H9 (cell line): ENCODE measurements at regions not wholly inside any gene's neighbourhood (a gene's known extent, or its start where the extent isn't known, plus 50 kb on each side); places are given as distances from the start of the nearest gene placed in this dataset.
A peak's percentile ranks its signal among the peaks of the same experiment; 100 is the strongest.

Source experiments
- DNase-seq: peaks from one replicate; pipeline ENCODE4 v3.0.0-alpha.2; 2017
- H2AFZ ChIP-seq: one replicate; pipeline ENCODE4 v1.6.1; 2013; ENCODE audit warnings: mild to moderate bottlenecking, low read length, control low read depth, moderate library complexity
- H2AK5ac ChIP-seq: 2 replicates; pipeline ENCODE4 v1.6.1; 2013; ENCODE audit warnings: low read length, control low read depth, mixed read lengths; ENCODE audit not compliant: insufficient read length
- H2BK120ac ChIP-seq: one replicate; pipeline ENCODE4 v1.6.1; 2013; ENCODE audit warnings: low read depth, mild to moderate bottlenecking, low read length, control low read depth, inconsistent platforms; ENCODE audit not compliant: poor library complexity, severe bottlenecking
- H2BK12ac ChIP-seq: 2 replicates; pipeline ENCODE4 v1.6.1; 2013; ENCODE audit warnings: low read length, control low read depth, mixed read lengths, low read depth; ENCODE audit not compliant: insufficient read length
- H2BK15ac ChIP-seq: 2 replicates; pipeline ENCODE4 v1.6.1; 2013; ENCODE audit warnings: low read depth, low read length, control low read depth
- H2BK20ac ChIP-seq: one replicate; pipeline ENCODE4 v1.6.1; 2013; ENCODE audit warnings: low read depth, mild to moderate bottlenecking, low read length, control low read depth, inconsistent platforms; ENCODE audit not compliant: poor library complexity, severe bottlenecking
- H2BK5ac ChIP-seq: 2 replicates; pipeline ENCODE4 v1.6.1; 2013; ENCODE audit warnings: low read length, control low read depth, mixed read lengths; ENCODE audit not compliant: insufficient read length
- H3K14ac ChIP-seq: 2 replicates; pipeline ENCODE4 v1.6.1; 2013; ENCODE audit warnings: low read length, control low read depth; ENCODE audit not compliant: insufficient read depth
- H3K18ac ChIP-seq: 2 replicates; pipeline ENCODE4 v1.6.1; 2013; ENCODE audit warnings: low read depth, mild to moderate bottlenecking, mixed read lengths, low read length, control low read depth; ENCODE audit not compliant: insufficient read length
- H3K23ac ChIP-seq: 2 replicates; pipeline ENCODE4 v1.6.1; 2013; ENCODE audit warnings: low read length, control low read depth, mixed read lengths, low read depth; ENCODE audit not compliant: insufficient read length
- H3K23me2 ChIP-seq: 2 replicates; pipeline ENCODE4 v1.6.1; 2013; ENCODE audit warnings: low read depth, mild to moderate bottlenecking, mixed read lengths, low read length, control low read depth; ENCODE audit not compliant: insufficient read length, poor library complexity, severe bottlenecking
- H3K27ac ChIP-seq: 2 replicates; pipeline ENCODE4 v1.5.1; 2013; ENCODE audit warnings: low read length, control low read depth, mixed read lengths, low read depth; ENCODE audit not compliant: insufficient read length
- H3K27me3 ChIP-seq: 2 replicates; pipeline ENCODE4 v1.6.1; 2013; ENCODE audit warnings: low read length, control low read depth, inconsistent platforms; ENCODE audit not compliant: insufficient read depth
- H3K4ac ChIP-seq: 2 replicates; pipeline ENCODE4 v1.6.1; 2013; ENCODE audit warnings: low read depth, mild to moderate bottlenecking, control low read depth, inconsistent platforms, low read length, moderate library complexity
- H3K4me1 ChIP-seq: 2 replicates; pipeline ENCODE4 v1.6.1; 2013; ENCODE audit warnings: low read length, control low read depth, inconsistent platforms; ENCODE audit not compliant: insufficient read depth
- H3K4me2 ChIP-seq: 2 replicates; pipeline ENCODE4 v1.6.1; 2013; ENCODE audit warnings: low read length, control low read depth, mixed read lengths; ENCODE audit not compliant: insufficient read length, insufficient read depth
- H3K56ac ChIP-seq: 2 replicates; pipeline ENCODE4 v1.6.1; 2013; ENCODE audit warnings: low read depth, mild to moderate bottlenecking, mixed read lengths, low read length, control low read depth; ENCODE audit not compliant: insufficient read length
- H3K79me1 ChIP-seq: 2 replicates; pipeline ENCODE4 v1.6.1; 2013; ENCODE audit warnings: low read depth, mild to moderate bottlenecking, moderate library complexity, low read length, control low read depth, inconsistent platforms; ENCODE audit not compliant: insufficient read depth, poor library complexity, severe bottlenecking
- H3K79me2 ChIP-seq: 2 replicates; pipeline ENCODE4 v1.6.1; 2013; ENCODE audit warnings: low read length, control low read depth, inconsistent platforms; ENCODE audit not compliant: insufficient read depth
- H3K9ac ChIP-seq: 2 replicates; pipeline ENCODE4 v1.6.1; 2013; ENCODE audit warnings: low read length, control low read depth, mixed read lengths; ENCODE audit not compliant: insufficient read length; ENCODE audit errors: extremely low read depth
- H3K9me3 ChIP-seq: one replicate; pipeline ENCODE4 v1.6.1; 2013; ENCODE audit warnings: low read depth, low read length, inconsistent platforms; ENCODE audit not compliant: control insufficient read depth
- H3T11ph ChIP-seq: one replicate; pipeline ENCODE4 v1.6.1; 2013; ENCODE audit warnings: mild to moderate bottlenecking, low read length, control low read depth, inconsistent platforms
- H4K20me1 ChIP-seq: one replicate; pipeline ENCODE4 v1.6.1; 2013; ENCODE audit not compliant: control insufficient read depth, insufficient read length, insufficient read depth
- H4K5ac ChIP-seq: 2 replicates; pipeline ENCODE4 v1.6.1; 2013; ENCODE audit warnings: low read depth, mild to moderate bottlenecking, mixed read lengths, low read length, control low read depth; ENCODE audit not compliant: insufficient read length
- H4K8ac ChIP-seq: replicated peaks from 2 replicates; pipeline ENCODE4 v1.6.1; 2013; ENCODE audit warnings: low read length, control low read depth, mixed read lengths, low read depth; ENCODE audit not compliant: insufficient read length
- H4K91ac ChIP-seq: 2 replicates; pipeline ENCODE4 v1.6.1; 2013; ENCODE audit warnings: low read depth, mild to moderate bottlenecking, moderate library complexity, mixed read lengths, low read length, control low read depth; ENCODE audit not compliant: insufficient read length
- H3K27ac Mint-ChIP-seq, 3 experiments: 2 replicates in 2 of 3; 3 replicates in 1 of 3; pipeline ENCODE4 v1.8.0; 2020 to 2021; ENCODE audit warnings: mixed read lengths in 3 of 3, mild to moderate bottlenecking in 1 of 3, moderate library complexity in 1 of 3
- H3K27me3 Mint-ChIP-seq: 2 replicates; pipeline ENCODE4 v1.8.0; 2021; ENCODE audit warnings: low read depth, mild to moderate bottlenecking, moderate library complexity, mixed read lengths
- H3K36me3 Mint-ChIP-seq, 3 experiments: 2 replicates in 2 of 3; 3 replicates in 1 of 3; pipeline ENCODE4 v1.8.0; 2020 to 2021; ENCODE audit warnings: low read depth in 3 of 3, mixed read lengths in 3 of 3; ENCODE audit not compliant: insufficient read depth in 1 of 3
- H3K4me1 Mint-ChIP-seq, 2 experiments: 2 replicates each; pipeline ENCODE4 v1.8.0; 2020; ENCODE audit warnings: mixed read lengths in 2 of 2
- H3K4me3 Mint-ChIP-seq, 2 experiments: 2 replicates in 1 of 2; 3 replicates in 1 of 2; pipeline ENCODE4 v1.8.0; 2020 to 2021; ENCODE audit warnings: mild to moderate bottlenecking in 2 of 2, mixed read lengths in 2 of 2, moderate library complexity in 1 of 2
- H3K9me3 Mint-ChIP-seq, 2 experiments: 2 replicates in 1 of 2; 3 replicates in 1 of 2; pipeline ENCODE4 v1.8.0; 2020; ENCODE audit warnings: mild to moderate bottlenecking in 2 of 2, mixed read lengths in 2 of 2, moderate library complexity in 1 of 2
- CTCF ChIP-seq: fragments of 200-600 bp; sonication (generic); conservative IDR thresholded peaks from 3 replicates; pipeline ENCODE4 v1.8.0; 2021; ENCODE audit warnings: antibody characterized with exemption, mild to moderate bottlenecking
- WGBS: extraction: QIAGEN DNeasy Blood & Tissue Kit; methylation state at CpG from one replicate; pipeline ENCODE4 v1.1.7; 2013; ENCODE audit warnings: missing lambda C conversion rate, low lambda C conversion rate, mixed read lengths; ENCODE audit not compliant: insufficient read length; ENCODE audit errors: extremely low coverage; 5-methylcytosine and 5-hydroxymethylcytosine counted together

- H3K56ac ChIP-seq, result no peak overlapping the region
- H2BK15ac ChIP-seq, result no peak overlapping the region
- H3T11ph ChIP-seq, result no peak overlapping the region
- H2BK5ac ChIP-seq, result no peak overlapping the region
- peak overlapping the region in 1 of 3 experiments; percentile 88; a peak in 4 of 7 replicates for H3K27ac Mint-ChIP-seq
- H4K8ac ChIP-seq, result no peak overlapping the region
- no peaks in the 10 kb centered on the region for H3K79me1 ChIP-seq
- H3K27ac ChIP-seq, result no peak overlapping the region
- peaks cover 8% of the 10 kb centered on the region for H3K27me3 Mint-ChIP-seq
- H4K91ac ChIP-seq, result no peak overlapping the region
- H3K27me3 ChIP-seq, result no peaks in the 10 kb centered on the region
- H3K4me3 Mint-ChIP-seq, result peak overlapping the region in 1 of 2 experiments; percentile 48; a peak in 1 of 5 replicates
- H2AK5ac ChIP-seq, result no peak overlapping the region
- no peaks in the 10 kb centered on the region for H3K23me2 ChIP-seq
- no CpG with 5 or more reads among the region's 2 CpGs for WGBS
- no peak overlapping the region for H3K4me2 ChIP-seq
- H2BK20ac ChIP-seq, result no peak overlapping the region
- DNase-seq, result peak; percentile 34
- H3K4ac ChIP-seq, result no peak overlapping the region
- H3K9me3 Mint-ChIP-seq, result no peaks in the 10 kb centered on the region; a peak in 1 of 5 replicates
- no peak overlapping the region for H2AFZ ChIP-seq
- H3K9me3 ChIP-seq, result no peaks in the 10 kb centered on the region
- H3K23ac ChIP-seq, result no peak overlapping the region
- TF ChIP-seq CTCF, result no peak
- H4K5ac ChIP-seq, result no peak overlapping the region
- H3K79me2 ChIP-seq, result no peaks in the 10 kb centered on the region
- no peak overlapping the region for H2BK120ac ChIP-seq
- no peaks in the 10 kb centered on the region for H4K20me1 ChIP-seq
- peaks cover 35 to 38% of the 10 kb centered on the region in 2 experiments for H3K4me1 Mint-ChIP-seq
- no peak overlapping the region for H3K9ac ChIP-seq
- no peak overlapping the region for H2BK12ac ChIP-seq
- H3K14ac ChIP-seq, result no peak overlapping the region
- no peaks in the 10 kb centered on the region; the same call in 1 of the 2 replicates for H3K4me1 ChIP-seq
- H3K18ac ChIP-seq, result no peak overlapping the region
- H3K36me3 Mint-ChIP-seq, result no peaks in the 10 kb centered on the region
These were observed 1324.9 kb downstream of the HACE1 start for GRCh38 chr6:103534814-103535213.
